ENCODE measurements at regions not wholly inside any gene's neighbourhood (a gene's known extent, or its start where the extent isn't known, plus 50 kb on each side); places are given as distances from the start of the nearest gene placed in this dataset.
"Not testable (repeated sequence)": the region's sequence is repeated elsewhere in the genome, so short reads cannot be mapped to it uniquely, and the experiment has no call there.

- H3F3A ChIP-seq (replicated peaks; ENCODE audit: low read depth): no peaks in the 10 kb centered on the region
- H3K9me3 Mint-ChIP-seq: peaks cover 90% of the 10 kb centered on the region
- H3K4me1 Mint-ChIP-seq: no peaks in the 10 kb centered on the region
- H3K36me3 ChIP-seq (ENCODE audit: insufficient read depth): no peaks in the 10 kb centered on the region
- H3K27me3 Mint-ChIP-seq (ENCODE audit: insufficient read depth, low read depth, poor library complexity): peaks cover 2% of the 10 kb centered on the region
- TF ChIP-seq EZH2phosphoT487 (IDR thresholded peaks at IDR 0.05; ENCODE audit: unreplicated experiment) (no peak), EZH2 (IDR thresholded peaks at IDR 0.05; ENCODE audit: low read depth, unreplicated experiment) (no peak), POLR2AphosphoS5 (IDR thresholded peaks at IDR 0.05; ENCODE audit: low read depth) (no peak), JUNB (IDR thresholded peaks at IDR 0.05; ENCODE audit: unreplicated experiment) (no peak), ZNF331 (CRISPR knock-in tag; IDR thresholded peaks at IDR 0.05; ENCODE audit: low read depth) (no peak), CTCF (conservative IDR thresholded peaks at IDR 0.05; ENCODE audit: low read depth in 2 of 2) (no peak), NANOG (IDR thresholded peaks at IDR 0.05; ENCODE audit: borderline replicate concordance) (no peak), ZNF114 (CRISPR knock-in tag; IDR thresholded peaks at IDR 0.05) (no peak), STAT1 (IDR thresholded peaks at IDR 0.05; ENCODE audit: unreplicated experiment) (no peak)
- TF ChIP-seq, protein P1, sequence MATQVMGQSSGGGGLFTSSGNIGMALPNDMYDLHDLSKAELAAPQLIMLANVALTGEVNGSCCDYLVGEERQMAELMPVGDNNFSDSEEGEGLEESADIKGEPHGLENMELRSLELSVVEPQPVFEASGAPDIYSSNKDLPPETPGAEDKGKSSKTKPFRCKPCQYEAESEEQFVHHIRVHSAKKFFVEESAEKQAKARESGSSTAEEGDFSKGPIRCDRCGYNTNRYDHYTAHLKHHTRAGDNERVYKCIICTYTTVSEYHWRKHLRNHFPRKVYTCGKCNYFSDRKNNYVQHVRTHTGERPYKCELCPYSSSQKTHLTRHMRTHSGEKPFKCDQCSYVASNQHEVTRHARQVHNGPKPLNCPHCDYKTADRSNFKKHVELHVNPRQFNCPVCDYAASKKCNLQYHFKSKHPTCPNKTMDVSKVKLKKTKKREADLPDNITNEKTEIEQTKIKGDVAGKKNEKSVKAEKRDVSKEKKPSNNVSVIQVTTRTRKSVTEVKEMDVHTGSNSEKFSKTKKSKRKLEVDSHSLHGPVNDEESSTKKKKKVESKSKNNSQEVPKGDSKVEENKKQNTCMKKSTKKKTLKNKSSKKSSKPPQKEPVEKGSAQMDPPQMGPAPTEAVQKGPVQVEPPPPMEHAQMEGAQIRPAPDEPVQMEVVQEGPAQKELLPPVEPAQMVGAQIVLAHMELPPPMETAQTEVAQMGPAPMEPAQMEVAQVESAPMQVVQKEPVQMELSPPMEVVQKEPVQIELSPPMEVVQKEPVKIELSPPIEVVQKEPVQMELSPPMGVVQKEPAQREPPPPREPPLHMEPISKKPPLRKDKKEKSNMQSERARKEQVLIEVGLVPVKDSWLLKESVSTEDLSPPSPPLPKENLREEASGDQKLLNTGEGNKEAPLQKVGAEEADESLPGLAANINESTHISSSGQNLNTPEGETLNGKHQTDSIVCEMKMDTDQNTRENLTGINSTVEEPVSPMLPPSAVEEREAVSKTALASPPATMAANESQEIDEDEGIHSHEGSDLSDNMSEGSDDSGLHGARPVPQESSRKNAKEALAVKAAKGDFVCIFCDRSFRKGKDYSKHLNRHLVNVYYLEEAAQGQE (IDR thresholded peaks at IDR 0.05; ENCODE audit: unreplicated experiment): no peak
- TF ChIP-seq, protein P2, sequence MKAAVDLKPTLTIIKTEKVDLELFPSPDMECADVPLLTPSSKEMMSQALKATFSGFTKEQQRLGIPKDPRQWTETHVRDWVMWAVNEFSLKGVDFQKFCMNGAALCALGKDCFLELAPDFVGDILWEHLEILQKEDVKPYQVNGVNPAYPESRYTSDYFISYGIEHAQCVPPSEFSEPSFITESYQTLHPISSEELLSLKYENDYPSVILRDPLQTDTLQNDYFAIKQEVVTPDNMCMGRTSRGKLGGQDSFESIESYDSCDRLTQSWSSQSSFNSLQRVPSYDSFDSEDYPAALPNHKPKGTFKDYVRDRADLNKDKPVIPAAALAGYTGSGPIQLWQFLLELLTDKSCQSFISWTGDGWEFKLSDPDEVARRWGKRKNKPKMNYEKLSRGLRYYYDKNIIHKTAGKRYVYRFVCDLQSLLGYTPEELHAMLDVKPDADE (IDR thresholded peaks at IDR 0.05): no peak
- H3K27ac ChIP-seq (ENCODE audit: low read depth): no peak overlapping the region
- DNase-seq (ENCODE audit: low spot score) (no peak), ATAC-seq (no peak)
- H3K4me2 ChIP-seq: no peak overlapping the region
- no peaks in the 10 kb centered on the region for H3K4me1 ChIP-seq (ENCODE audit: insufficient read depth)
- H3K27me3 ChIP-seq (ENCODE audit: insufficient read depth): no peaks in the 10 kb centered on the region
- H3K27ac Mint-ChIP-seq: no peak overlapping the region
- no peaks in the 10 kb centered on the region for H3K79me2 ChIP-seq (replicated peaks; ENCODE audit: insufficient read depth)
- no peak overlapping the region for H3K4me3 Mint-ChIP-seq
- H4K20me1 ChIP-seq (replicated peaks; ENCODE audit: insufficient read depth): no peaks in the 10 kb centered on the region
- H3K9me2 ChIP-seq (ENCODE audit: insufficient read depth): no peaks in the 10 kb centered on the region
- H2AFZ ChIP-seq: no peak overlapping the region
- peaks cover 22% of the 10 kb centered on the region for H3K36me3 Mint-ChIP-seq (ENCODE audit: low read depth)
- H3K4me3 ChIP-seq: no peak overlapping the region
Measured at GRCh38 chr14:105885561-105886320, 359.4 kb downstream of the TMEM121 start.

DNA sequence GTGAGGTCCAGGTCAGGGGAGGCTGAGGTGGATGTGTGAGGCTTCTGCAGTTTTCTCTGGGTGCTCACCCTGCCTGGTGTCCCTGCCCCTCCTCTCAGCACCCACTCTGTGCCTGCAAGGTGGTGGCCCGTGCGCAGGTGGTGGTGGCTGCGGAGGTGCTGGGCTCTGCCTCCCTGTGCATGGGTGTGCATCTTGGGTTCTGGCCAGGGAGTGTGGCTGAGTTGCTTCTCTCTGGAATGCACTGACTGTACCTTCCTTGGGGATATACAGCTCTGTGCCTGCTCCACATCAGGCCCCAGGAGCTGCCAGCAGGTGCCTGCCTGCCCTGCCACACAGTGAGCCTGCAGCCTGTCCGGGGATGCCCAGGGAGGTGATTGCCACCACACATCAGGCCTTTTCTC is 360.4 kb downstream of the TMEM121 start:
- not testable (repeated sequence) for ATAC-seq; H2AFZ ChIP-seq; H3F3A ChIP-seq (replicated peaks; ENCODE audit: low read depth); H4K20me1 ChIP-seq (replicated peaks; ENCODE audit: insufficient read depth); H3K79me2 ChIP-seq (replicated peaks; ENCODE audit: insufficient read depth); H3K4me3 ChIP-seq; H3K36me3 ChIP-seq (ENCODE audit: insufficient read depth); H3K27me3 Mint-ChIP-seq (ENCODE audit: insufficient read depth, low read depth, poor library complexity); H3K9me2 ChIP-seq (ENCODE audit: insufficient read depth); H3K27ac ChIP-seq (ENCODE audit: low read depth); H3K4me1 Mint-ChIP-seq; H3K4me3 Mint-ChIP-seq; H3K27me3 ChIP-seq (ENCODE audit: insufficient read depth); H3K27ac Mint-ChIP-seq; H3K4me2 ChIP-seq; DNase-seq (ENCODE audit: low spot score); H3K4me1 ChIP-seq (ENCODE audit: insufficient read depth)
- Mint-ChIP-seq H3K36me3 (ENCODE audit: low read depth) (peaks cover 26% of the 10 kb centered on the region), H3K9me3 (peaks cover 90% of the 10 kb centered on the region)
